Activated naive CD4-positive, alpha-beta T cell (primary cell): ENCODE measurements at regions not wholly inside any gene's neighbourhood (a gene's known extent, or its start where the extent isn't known, plus 50 kb on each side); places are given as distances from the start of the nearest gene placed in this dataset.

ENCODE experiments used
- DNase-seq, 4 experiments: peaks; one replicate each; lab custom pipeline; 2025; lab: John Stamatoyannopoulos, UW

DNA sequence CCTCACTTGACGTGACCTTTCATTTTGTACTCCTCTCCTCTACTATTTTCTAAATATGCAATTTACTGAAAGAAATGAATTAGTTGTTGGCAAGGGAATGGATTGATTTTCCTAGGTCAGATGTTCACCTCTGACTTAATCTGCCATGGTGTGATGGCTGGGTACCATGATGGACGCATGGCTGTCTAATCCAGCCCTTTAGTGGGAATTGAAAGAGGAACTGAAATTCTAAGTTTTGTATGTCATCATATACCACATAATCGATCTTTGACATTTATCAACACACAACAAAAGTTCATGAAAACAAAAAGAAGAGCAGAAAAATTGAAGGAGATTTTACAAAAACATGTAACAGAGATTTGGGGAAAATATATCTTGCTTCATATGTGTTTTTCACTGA is 331.3 kb upstream of the SNX7 start:
- no peak for DNase-seq

DNA sequence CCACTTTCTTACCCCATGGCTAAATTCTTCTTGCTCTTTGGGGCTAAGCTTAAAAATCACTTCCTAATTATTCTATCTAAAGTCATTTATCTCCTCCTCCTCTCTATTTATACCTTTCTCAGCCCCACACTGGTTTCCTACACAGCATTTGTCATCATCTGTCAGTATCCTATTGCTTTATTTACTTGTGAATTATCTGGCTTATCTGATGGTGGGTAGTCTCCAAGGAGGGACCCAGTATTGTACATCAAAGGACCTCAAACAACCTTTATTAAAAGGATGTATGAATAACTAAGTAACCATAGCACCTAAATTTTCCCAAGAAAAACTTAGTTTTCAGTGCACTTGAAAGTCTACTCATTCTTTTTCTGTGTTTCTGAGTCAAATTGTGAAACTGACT is 332.7 kb upstream of the SNX7 start:
- no peak for DNase-seq

DNA sequence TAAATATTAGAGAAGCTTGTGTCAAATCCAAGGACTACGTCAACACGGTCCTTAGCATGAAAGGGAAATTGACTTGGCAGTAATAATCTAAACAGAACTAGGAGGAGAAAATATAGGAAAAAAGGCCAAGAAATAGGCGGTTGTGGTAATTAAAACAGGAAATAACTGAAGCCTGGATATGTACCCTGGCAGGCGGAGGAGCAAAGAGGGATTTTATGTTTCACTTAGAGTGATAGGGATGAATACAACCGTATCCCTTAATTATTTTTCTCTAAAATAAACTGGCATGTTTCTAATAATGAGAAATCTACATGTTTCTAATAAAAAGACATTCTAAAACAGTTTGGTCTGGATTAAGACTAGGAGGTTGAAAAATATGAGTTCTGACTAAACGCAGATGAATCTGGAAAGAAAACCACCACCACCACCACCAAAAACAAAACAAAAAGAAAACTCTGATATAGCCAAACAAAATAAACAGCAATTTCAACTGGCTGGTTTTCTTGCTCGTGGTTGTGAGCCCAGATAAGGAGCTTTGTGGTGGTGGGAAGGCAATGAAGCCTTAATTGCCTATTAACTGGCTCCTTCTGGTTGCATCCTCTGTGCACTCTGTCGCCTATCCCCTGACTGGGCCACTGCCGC is 334.2 kb upstream of the SNX7 start:
- DNase-seq, result no peak

DNA sequence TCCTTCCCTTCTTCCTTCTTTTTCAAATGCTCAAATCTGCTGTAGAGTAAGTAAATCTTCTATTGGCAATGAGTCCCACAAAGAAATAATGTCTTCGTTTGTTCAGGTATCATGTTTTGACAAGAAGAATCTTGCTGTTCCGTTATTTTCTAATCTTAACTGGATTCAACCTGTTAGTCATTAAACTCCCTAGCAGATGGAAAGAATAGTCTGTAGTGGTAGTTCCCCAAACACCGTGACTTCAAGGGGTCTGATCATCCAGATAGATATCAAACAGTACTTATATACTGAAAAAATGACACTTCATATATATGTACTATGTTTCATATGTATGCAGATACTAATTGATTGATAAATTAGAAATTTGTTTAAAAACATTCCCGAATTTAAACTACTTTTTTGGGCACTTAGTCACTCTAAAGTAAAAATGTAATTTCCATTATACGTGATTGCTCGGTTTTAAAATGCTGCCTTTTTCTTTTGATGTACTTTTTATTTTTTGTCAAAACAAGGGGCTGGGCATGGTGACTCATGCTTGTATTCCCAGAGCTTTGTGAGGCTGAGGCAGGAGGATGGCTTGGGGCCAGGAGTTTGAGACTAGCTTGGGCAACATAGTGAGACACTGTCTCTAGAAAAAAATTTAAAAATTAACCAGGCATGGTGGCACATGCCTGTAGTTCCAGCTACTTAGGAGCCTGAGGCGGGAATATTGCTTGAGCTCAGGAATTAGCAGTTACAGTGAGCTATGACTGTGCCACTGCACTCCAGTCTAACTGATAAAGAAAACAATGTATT is 335.7 kb upstream of the SNX7 start:
- no peak for DNase-seq

DNA sequence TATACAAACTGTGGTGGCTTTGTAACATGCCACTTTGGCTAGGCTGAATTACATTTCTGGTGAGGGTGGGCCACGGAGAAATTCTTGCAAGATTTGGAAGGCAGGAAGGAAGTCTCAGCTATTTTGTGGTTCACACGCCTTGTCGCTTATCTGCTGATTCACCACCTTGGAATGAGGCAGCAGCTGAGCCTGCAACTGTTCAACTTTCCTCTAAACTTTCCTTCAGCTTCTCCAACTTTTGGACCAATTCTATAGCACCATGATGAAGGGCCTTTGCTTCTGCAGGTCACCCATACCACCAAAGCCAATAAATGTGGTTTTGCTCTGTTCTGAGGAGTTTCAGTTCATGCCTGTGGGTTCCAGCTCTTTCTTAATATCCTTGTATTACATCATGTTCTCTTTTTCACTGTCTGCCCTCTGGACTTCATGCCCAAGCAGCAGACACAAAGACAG is 337.6 kb upstream of the SNX7 start:
- DNase-seq, result no peak

DNA sequence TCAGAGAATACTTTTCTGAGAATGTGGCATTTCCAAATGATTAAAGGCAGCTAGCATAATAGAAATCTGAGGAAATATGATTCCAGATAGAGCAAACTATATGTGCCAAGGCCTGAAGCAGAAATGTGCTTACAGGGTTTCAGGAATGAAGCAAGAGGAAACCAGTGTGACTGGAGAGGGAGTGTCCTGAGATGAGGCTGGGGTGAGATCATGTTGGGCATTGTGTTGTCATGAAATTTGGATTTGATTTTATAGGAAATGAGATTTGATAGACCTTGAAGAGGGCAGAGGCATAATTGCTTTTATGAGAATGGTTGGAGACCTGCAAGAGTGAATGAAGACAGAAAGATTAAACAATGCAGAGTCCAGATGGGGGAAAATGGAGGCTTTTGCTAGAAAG is 338.1 kb upstream of the SNX7 start:
- no peak for DNase-seq

DNA sequence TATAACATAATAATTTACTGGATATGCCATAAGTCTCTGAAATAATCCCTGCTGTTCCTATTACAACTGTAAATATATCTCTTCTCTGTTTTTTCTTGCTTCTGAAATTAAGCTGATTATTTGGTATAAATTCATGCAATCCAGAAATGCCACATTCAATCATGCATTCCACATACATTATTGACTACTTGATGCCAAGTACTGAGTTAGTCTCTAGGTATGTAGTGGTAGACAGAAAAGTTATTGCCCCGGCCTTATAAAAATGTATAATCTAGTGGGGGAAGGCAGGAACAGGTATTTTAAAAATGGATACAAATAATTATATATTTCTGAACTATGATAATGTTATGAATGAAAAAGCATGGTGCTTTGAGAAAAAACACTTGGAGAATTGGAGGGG is 338.6 kb upstream of the SNX7 start:
- DNase-seq, result no peak

DNA sequence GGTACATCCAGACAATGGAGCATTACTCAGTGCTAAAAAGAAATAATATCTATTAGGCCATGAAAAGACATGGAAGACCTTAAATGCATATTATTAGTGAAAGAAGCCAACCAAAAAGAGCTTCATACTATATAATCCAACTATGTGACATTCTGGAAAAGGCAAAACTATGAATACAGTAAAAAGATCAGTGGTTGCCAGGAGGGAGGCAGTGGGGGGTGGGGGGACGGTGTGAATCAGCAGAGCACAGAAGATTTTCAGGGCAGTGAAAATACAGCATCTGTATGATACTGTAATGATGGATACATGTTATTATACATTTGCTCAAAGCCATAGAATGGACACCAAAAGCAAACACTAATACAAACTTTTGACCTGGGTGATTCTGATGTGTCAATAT is 339.4 kb upstream of the SNX7 start:
- no peak for DNase-seq

DNA sequence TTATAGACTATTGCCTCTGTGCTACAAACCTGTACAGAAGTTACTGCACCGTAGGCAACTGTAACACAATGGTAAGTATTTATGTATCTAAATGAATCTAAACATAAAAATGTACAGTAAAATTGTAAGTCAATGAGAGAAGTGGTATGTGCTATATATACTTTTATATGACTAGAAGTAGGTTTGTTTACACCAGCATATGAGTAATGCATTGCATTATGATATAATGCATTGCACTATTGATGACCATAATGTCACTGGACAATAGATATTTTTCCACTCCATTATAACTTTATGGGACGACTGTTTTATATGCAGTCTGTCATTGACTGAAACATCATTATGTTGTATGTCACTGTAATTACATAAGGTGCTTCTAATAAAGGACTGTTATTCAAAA is 340.3 kb upstream of the SNX7 start:
- no peak for DNase-seq

DNA sequence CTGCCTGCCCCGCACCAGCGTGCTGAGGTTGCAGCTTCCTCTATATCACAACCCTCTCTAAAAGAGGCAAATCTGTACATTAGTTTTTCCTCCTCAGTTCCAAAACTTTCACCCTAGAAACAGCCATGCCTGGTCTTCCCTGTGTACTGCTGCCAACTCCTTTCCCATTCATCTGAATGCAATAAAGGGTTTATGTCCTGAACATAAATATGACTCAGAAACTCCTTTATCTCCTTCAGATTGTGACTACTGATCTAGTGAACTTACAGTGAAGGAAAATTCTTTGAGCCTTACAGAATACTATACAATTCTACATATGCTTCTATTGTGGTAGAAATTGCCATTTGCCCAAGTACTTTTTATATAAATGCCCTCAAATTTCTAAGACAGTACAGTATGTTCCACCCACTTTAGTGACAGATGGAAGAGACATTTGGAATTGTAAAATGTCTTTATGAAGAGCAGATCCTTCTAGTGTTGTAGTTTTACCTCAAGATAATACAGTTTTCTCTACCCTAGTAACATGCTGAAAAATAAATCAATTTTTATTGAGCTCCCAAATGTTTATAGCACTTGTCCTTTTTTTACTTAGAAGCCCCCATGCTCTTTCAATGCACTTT is 345.1 kb upstream of the SNX7 start:
- DNase-seq, result no peak

DNA sequence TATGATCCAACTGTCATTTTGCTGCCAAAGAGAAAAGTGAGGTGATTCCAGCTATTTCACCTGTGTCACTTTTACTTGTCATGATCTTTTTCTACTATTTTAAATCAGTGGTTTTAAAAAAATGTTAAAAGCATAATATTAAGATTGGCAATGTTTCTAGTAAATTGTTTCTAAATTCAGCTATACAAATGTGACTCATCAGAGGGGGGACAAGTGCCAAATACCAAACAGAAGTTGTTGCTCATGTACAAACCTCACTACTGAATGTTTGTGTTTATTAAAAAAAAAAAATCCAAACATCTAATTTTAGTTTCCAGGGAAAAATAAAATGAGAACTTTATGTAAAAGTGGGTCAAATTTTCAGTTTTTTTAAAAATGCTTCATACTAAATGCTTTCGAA is 346.2 kb upstream of the SNX7 start:
- DNase-seq, result no peak

DNA sequence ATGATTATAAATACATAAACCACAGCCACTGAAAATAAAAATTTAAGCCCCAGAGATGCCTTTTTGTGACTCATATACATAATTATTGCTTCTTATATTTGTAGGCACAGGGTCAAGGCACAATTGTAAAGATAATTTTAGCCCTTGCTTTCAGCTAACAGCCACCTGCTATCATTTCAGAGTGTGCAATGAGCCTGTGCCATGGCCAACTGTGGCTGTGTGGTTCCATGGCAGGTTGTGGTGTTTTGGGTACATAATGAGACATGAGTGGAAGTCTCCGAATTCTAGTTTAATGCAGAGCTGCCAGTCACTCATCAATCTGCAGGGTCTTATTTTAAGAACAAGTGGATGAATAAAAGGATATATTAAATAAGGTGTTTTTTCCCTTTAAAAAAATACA is 346.9 kb upstream of the SNX7 start:
- DNase-seq, result no peak

DNA sequence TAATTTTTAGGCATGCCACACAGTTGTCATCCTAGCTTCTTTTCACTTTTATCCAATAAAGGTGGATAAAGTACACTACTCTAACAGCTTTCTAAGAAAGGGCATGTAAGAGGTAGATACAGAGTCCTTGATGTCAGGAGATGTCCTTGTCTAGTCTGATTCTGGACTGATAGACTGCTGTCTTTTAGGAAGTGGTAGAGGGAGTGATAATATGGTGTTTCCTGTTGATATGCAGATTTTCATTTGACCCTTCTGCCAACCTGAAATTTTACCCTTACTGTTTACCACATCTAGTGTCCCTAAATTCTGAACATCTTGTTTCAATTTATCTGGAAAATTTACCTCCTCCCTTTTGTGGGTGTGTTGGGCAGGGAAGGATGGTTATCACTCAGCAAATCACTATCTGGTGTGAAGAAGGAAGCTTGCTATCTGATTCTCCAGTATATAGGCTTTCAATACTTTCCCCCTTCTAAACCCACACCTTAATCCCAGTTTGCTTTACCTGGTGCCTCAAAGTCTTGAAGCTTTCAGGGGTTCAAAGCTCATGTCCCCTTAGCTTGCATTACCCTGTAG is 354.9 kb upstream of the SNX7 start:
- no peak for DNase-seq

DNA sequence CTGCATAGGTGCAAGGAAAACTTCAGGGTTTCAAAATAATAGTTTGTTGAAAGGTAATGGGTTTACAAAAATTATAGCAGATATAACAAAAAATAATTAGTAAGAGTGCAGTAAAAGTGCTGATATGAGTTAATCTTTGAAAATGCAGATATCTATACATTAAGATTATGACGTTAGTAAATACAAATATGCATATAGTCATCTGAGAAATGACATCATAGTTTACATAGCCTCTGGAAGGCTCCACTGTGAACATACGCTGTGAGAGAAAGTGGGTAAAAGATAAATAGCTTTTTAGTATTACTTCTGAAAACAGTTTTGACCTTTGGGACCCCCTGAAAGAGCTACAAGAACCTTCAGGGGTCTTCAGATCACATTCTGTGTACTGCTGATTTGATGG is 356.2 kb upstream of the SNX7 start:
- DNase-seq, result no peak

DNA sequence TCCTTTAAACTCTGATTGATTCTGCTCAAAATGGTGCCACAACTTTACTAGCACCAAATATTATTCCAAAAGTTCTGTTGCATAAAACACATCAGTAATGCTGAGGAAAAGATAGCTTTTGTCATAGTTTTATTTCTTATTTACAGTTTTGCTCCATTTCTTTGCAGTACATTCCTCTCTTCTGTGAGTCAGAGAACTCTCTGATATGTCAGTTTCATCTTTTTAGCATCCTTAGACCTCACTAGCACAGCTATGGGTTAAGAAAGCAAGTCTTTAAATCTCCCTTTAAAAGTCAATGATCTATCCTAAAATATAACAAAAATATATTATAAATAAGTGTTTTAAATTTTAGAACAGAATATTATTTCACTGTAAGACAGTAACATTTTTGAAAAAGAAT is 356.6 kb upstream of the SNX7 start:
- no peak for DNase-seq

DNA sequence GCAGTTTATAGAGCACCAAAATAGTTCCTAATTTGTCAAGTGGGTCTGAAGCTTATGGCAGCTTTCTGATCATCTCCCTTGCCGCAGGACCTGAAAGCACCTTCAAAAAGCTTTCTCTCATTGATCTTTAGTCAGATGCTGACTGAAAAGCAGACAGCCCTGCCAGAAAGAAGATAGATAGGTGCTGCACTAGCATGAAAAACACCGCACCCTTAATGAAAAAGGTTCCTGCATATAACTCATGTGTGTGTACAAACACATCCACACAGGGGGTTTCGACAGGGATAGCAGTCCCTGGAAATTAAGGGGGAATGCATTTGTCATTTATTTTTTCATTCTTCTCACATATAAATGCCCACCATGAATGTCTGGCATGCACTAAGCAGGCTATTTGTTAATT is 361.7 kb upstream of the SNX7 start:
- no peak for DNase-seq

DNA sequence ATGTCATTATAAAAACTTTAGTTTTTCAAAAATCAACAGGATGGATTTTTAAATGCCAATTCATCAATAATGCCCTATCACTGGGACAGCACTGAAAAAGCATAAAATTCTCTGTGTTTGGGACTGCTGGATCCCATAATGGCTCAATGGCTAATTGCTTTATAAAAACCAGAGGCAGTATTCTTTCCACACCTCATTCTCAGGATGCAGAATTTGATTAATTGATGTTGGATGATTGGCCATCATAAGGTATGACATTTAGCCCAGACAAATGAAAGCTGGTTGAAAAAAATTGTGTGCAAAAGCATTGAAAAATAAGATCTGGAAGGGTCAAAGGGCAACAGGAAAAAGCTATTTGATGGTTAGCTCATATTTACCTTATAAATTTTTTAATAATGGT is 362.2 kb upstream of the SNX7 start:
- no peak for DNase-seq

DNA sequence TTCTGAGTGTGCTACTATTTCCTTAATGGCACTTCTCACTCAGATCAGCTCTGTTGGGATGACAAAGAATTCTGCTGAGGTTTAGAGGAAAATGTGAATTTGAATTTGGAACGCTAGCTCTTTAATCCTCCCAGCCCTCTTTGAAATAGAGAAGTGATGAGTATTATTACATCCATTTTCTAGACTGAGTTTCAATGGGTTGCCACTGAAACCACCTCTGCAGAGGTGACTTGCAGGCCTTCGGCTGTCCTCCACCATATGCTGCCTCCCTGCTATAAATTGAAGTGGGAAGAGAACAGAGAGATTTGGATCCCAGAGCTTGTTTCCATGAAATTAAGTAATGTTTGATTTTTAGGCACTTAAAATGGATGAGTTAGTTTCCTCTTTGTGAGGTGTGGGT is 363.2 kb upstream of the SNX7 start:
- no peak for DNase-seq

DNA sequence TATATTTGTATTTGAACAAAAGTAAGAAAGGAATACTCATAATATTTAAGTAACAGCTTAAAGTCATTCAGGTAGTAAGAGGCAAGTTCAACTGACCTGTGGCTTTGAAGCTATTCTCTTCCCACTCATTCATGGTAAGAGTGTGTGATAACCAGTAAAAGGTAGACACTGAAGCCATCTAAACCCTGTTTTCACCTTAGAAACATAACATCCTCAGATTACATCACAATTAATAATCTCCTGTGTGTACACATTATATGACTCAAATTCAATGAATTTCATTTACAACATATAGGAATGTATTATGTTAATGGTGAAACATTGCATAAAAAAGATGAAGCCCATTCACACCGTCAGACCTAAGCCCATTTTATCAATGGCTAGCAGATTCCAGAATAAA is 364.8 kb upstream of the SNX7 start:
- no peak for DNase-seq

DNA sequence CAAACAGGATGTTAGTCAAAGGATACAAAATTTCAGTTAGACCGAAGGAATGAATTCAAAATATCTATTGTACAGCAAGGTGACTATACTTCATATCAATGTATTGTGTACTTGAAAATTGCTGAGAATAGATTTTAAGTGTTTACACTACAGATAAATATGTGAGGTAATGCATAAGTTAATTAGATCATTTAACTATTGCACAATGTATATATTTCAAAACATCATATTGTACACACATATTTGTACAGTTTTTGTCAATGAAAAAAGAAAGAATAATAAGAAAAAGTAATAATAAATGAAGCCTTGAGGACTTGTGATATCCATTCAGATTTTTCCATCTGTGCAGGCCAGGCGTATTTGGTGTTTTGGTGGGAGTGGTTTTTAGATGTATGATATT is 367.4 kb upstream of the SNX7 start:
- DNase-seq, result no peak

DNA sequence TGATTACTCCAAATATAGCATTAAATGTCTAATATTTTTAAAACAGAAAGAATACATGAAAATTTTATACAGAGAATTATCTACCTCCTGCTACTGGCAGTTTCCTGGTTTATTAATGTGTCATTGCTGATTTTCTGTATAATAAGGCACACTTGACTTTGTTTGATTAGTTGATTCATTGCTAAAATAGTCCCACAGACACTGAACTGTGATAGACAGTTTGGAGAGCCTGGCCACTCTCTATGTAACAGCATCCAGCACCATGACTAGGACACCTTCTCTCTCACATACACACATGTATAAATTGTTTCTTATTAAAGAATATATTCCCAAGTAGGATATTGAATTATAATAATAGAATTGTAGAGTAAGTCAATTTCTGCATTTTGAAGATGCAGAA is 368.5 kb upstream of the SNX7 start:
- DNase-seq, result no peak

DNA sequence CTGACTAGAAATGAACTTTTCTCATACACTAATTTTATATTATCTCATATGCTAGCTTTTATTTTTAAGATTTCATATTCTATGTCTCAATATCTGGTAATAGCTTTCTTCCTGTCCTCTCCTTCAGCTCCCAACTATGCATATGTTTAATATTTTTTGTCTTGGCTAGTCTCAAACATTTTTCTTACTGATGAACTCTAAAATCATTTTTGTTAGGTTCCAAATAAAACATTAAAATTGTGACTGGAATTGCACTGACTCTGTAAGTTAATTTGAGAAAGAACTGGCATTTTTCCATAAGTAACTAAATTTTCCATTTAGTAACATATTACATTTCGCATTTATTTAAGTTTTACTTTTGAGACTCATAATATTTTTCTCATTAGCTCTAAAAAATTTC is 368.5 kb upstream of the DPYD start:
- no peak for DNase-seq

DNA sequence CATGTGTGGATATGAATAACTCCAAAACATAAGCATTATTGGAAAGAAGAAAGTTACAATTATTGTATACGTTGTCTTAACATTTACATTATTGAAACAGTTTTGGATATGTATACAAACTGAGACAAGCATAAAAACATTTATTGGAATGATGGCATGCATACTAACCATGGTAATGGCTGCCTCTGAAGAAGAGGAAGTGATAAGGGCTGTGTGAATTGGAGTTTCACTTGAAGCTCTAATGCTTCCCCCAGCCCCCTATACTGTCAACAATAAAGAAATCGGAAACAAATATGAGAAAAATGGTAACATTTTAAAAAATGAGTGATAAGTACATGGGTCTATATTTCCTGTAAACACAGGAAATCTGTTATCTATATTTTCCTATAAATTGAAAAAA is 367.7 kb upstream of the DPYD start:
- DNase-seq, result no peak
